ENCODE measurements at regions not wholly inside any gene's neighbourhood (a gene's known extent, or its start where the extent isn't known, plus 50 kb on each side); places are given as distances from the start of the nearest gene placed in this dataset.
A peak's percentile ranks its signal among the peaks of the same experiment; 100 is the strongest.
"Not testable (repeated sequence)": the region's sequence is repeated elsewhere in the genome, so short reads cannot be mapped to it uniquely, and the experiment has no call there.

DNA sequence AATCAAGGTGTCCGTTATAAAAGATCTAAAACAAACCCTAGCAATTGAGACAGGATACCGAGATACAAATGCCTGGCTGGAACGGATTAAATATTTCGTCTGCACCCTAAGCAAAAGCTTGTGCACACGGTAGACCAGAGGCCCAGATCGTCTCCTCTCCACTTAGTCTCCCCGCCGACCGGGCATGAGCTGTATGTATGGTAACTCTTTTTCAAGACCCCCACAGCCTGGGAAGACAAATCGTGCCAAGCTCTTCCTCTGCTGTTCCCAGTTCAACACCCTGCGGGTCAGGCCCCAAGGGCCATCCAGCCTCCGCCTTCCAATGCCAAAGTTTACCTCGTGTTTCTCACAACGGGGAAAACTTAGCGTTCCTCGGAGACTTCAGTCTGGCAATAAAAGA, 285.7 kb upstream of the GALNT17 start:
- DNase-seq = no peak

DNA sequence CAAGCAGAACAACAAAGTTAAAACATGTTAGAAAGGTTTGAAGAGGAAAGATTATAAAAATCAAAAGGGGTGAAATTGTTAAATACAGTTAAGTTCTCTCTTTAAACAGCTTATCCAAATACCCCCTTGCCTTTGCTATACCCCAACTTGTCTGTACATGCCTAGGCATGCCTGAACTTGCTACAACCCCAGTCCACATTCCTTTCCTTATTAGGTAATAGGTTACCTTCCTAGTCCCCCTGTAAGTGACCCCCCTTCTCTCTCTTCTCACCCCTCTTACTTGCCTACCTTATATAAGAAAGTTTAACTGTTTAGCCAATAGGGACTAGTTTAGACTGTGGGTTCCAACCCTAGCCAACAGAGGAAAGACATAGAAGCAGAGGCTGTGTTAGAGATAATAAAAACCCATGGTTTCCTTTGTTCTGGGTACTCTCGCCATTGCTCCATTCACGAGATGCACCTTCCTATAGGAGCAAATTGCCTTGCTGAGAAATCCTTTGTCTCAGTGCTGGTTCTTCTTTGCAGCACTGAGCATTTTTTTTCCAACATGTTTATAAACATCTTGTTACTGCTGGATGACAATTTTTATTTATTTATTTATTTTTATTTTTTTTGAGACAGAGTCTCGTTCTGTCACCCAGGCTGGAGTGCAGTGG, 282.2 kb upstream of the GALNT17 start:
- DNase-seq = no peak

DNA sequence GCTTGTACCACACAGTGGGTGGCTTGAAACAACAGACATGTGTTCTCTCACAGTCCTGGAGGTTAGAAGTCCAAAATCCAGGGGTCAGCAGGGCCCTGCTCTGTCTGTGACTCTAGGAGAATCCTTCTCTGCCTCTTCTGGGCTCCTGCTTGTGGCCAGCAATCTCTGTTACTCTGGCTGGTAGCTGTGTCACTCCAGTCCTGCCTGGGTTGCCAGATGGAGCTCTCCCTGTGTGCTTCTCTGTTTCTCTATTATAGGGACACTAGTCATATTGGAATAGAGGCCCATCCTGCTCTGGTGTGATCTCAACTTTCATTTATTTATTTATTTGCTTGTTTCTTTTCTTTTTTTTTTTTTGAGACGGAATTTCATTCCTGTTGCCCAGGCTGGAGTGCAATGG, 276.6 kb upstream of the GALNT17 start:
- no peak for DNase-seq

DNA sequence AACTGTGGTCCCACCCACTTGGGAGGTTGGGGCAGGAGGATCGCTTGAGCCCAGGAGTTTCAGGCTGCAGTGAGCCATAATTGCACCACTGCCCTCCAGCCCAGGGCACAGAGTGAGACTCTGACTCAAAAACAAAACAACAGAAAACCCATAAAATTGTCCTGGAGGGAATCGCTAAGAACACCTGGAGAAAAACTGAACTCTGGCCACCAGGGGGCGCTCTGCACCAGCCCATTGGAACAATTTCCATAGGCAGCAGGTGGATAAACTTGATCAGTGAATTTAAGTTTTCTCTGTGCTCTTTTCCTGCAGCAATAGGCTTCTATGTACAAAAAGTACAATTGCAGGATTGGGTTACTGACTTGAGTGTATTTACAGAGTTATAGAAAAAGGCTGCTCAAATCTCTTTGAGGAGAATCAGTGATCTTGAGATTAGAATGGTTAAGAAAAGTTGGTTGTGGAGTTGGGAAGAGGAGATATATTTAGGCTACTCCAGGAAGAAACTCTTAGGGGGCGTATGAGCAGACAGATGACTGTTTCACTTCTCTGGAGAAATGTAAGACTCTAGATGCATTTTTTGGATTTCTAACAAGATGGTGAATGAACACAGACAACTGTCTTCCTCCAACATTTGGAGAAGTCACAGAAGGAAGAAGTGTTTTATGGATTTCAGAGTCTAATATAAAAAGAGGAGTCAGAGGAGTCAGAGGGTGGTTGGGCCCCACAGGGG, 274.9 kb upstream of the GALNT17 start:
- peak; percentile 24 for DNase-seq

DNA sequence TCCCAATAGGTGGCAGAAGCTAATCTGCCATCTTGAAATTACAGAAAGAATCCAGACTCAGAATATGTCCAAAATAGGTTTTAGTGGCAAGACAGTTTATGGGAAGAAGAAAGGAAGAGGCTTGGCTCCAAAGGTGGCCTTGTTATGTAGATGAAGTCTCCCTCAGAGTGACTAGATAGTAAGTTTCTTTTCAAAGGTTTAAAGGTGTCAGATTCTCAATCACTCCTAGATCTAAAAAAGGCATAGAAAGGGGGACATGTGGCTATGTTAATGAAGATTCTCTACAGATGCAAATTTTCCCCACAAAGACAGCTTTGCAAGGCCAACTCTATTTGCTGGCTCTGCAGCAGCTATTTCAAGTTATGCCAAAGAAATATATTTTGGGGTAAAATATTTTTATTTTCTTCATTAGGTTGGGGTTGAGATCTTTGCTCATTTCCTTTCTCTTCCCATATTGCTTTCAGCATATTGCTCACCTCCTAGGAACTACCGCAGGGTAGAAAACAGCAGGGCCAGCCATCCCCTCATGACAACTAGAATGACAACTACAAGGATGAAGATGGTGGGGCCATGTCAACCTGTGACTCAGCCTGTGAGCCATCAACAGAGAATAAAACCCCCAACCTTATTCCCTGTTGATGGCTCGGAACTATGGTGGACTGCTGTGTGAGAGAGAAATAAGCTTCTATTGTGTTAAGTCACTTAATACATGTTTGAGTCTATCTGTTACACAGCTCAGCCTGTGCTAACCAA, 274.0 kb upstream of the GALNT17 start:
- DNase-seq = no peak

- DNase-seq = no peak
Observed at GRCh38 chr7:70867513-70867912, 264.4 kb upstream of the GALNT17 start.

GRCh38 chr7:70870349-70870748, 261.6 kb upstream of the GALNT17 start:
- DNase-seq = no peak

- DNase-seq = no peak
Observed at GRCh38 chr7:70872188-70872587, 259.8 kb upstream of the GALNT17 start.

DNA sequence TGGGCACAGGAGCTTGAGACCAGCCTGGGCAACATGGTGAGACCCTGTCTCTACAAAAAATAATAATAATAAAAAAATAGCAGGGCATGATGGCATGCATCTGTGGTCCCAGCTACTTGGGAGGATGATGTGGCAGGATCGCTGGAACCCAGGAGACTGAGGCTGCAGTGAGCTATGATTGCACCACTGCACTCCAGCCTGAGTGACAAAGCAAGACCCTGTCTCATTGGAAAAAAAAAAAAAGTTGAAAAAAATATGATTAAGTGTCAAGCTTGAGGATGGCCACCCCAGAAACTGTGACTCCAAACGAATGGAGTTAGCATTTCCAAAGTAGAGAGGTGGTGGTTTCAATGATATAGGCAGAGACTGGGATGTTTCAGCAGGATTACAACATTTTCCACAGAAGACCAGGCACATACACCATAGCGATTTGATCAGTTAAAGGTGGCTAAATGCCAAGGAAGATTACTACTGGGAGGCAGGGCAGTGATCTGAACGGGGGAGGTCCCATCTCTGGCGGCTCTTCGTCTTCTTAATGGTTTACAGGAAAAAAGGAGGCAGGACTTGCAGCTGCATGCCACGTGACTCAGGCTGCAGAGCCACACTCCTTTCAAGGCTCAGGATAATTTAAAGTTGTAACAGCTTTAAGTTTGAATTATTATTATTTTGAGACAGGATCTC, 250.6 kb upstream of the GALNT17 start:
- no peak for DNase-seq

- no peak for DNase-seq
Observed at GRCh38 chr7:70883750-70884439, 248.0 kb upstream of the GALNT17 start.

DNA sequence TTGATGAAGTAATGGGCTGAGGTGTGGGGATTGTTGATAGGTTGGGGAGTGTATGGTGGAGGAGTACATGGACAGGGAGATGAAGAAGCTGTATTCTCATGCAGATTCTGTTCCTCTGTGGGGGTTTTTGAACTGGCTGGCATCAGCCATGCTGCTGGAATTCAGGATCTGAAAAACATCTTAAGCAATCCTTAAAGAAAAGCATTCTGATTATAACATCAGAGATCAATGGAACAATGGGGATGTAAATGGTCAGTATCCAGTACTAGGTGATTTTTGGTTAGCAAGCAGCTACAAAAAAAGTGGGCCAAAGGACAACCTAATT, 247.5 kb upstream of the GALNT17 start:
- no peak for DNase-seq

- no peak for DNase-seq
Observed at GRCh38 chr7:70884809-70885208, 247.1 kb upstream of the GALNT17 start.

GRCh38 chr7:70886547-70886946, 245.4 kb upstream of the GALNT17 start:
- DNase-seq = no peak

DNA sequence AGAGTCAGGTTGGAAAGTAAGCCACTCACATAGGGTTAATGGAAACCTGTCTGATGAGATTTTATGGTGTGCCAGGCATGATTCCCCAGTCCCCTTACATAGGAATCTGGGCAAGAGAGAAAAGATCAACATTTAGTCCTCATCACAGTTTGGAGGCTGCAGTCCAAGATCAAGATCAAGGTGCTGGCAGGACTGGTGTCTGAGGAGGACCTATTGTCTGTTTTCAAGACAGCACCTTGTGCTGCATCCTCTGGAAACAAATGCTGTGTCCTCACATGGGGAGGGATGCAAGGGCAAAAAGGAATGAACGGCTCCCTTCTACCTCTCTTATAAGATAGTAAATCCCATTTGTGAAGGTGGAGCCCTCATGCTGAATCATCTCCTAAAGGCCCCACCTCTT, 244.8 kb upstream of the GALNT17 start:
- DNase-seq = no peak

- DNase-seq = no peak
Observed at GRCh38 chr7:70890147-70890969, 241.6 kb upstream of the GALNT17 start.

DNA sequence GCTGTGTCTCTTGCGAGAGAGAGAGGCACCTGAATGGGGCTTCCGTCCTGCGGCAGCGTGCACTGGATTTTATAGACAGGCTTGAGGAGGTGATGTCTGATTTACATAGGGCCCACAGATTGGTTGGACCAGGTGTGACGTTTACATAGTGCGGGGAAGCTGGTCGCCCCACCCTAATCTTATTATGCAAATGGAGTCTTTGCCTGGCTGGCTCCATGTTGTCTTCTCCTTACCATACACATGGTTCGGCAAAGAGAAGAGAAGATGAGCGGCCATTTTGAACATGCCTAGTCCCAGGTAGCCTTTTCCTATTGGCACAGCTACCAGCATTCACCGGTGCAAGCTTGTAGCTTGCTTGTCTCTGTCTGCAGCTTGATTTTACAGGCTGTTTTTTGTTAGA, 238.5 kb upstream of the GALNT17 start:
- no peak for DNase-seq

DNA sequence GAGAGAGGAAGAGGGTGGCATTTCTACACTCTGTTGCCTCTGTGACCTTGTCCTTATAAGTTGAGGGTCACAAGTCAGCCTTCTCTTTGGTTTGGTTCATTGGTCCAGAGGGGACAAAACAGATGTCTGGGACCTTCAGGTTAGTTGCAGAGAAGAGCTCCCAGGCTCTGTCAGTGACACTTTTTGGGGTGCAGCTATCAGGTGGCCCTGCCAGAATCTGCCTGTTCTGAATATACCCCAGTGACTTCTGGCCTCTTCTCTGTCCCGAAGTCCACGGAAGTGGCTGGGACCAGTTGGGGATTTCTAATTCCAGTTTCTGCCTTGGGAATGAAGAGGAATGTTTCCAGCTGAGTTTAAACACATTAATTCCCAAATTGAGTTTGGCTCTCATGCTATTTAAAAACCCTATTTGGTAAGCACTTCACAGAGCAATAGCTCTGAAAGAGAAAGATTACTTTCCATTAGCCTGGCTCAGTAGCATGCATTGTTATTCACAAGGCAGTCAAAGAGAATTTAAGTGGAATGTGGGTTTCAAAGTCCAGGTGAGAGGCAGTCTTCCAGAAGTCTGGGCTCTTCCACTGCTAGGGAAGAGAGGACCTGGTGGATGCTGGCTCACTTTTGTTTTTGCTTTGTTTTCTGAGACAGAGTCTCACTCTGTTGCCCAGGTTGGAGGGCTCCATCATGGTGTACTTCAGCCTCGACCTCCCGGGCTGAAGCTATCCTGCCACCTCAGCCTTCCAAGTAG, 237.8 kb upstream of the GALNT17 start:
- DNase-seq = no peak

GRCh38 chr7:70894799-70895198, 237.1 kb upstream of the GALNT17 start:
- no peak for DNase-seq

DNA sequence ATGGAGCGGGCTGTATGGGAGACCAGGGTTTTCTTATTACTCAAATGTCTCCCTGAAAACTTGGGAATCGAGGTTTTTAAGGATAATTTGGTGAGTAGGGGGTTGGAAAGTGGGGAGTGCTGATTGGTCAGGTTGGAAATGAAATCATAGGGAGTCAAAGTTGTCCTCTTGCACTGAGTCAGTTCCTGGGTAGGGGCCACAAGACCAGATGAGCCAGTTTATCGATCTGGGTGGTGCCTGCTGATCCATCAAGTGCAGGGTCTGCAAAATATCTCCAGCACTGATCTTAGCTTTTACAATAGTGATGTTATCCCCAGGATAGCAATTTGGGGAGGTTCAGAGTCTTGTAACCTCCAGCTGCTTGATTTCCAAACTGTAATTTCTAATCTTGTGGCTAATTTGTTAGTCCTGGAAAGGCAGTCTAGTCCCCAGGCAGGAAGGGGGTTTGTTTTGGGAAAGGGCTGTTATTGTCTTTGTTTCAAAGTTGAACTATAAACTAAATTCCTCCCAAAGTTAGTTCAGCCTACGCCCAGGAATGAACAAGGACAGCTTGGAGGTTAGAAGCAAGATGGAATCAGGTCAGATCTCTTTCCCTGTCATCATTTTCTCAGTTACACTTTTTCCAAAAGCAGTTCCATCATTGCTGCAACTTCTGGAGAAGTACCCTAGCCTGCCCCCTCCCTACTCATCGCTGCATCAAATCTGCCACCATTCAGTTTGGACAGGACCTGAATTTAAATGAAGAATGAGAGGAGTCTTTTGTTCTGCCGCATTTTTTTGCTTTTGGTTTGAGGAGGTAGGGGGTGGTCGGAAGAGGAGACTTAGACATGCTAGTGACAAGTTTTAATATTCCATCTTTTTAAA, 236.4 kb upstream of the GALNT17 start:
- DNase-seq = not testable (repeated sequence)

Measured in CD4-positive, alpha-beta T cell treated with Interleukin-4 for 4 hours (primary cell).